ENCODE measurements at regions not wholly inside any gene's neighbourhood (a gene's known extent, or its start where the extent isn't known, plus 50 kb on each side); places are given as distances from the start of the nearest gene placed in this dataset.

- intact Hi-C loops (cut with DNase I; ENCODE audit: low total_unique reads) = no loop called here
- TF ChIP-seq CTCF (IDR thresholded peaks at IDR 0.05) (no peak), POLR2A (IDR thresholded peaks at IDR 0.05) (no peak)
- Histone ChIP-seq H3K4me1 (no peaks in the 10 kb centered on the region), H3K36me3 (no peaks in the 10 kb centered on the region), H3K9me3 (no peaks in the 10 kb centered on the region), H3K27ac (no peak overlapping the region), H3K4me3 (no peak overlapping the region), H3K27me3 (no peaks in the 10 kb centered on the region)
- DNase-seq = no peak
These were observed 293.9 kb downstream of the THBS2 start for GRCh38 chr6:168959696-168960095.

- H3K4me3 ChIP-seq = no peak overlapping the region
These were observed 296.5 kb downstream of the THBS2 start for GRCh38 chr6:168956884-168957730.

GRCh38 chr6:168956141-168956838 lies 297.4 kb downstream of the THBS2 start:
- Histone ChIP-seq H3K27me3 (no peaks in the 10 kb centered on the region), H3K9me3 (no peaks in the 10 kb centered on the region), H3K4me3 (no peak overlapping the region), H3K4me1 (peaks cover 0 to 13% of the 10 kb centered on the region in 2 donors), H3K27ac (no peak overlapping the region), H3K36me3 (no peaks in the 10 kb centered on the region)
- intact Hi-C loops (cut with DNase I; ENCODE audit: low total_unique reads) = no loop called here
- DNase-seq = no peak
- TF ChIP-seq CTCF (IDR thresholded peaks at IDR 0.05) = no peak
- no peak for TF ChIP-seq POLR2A (IDR thresholded peaks at IDR 0.05)

More at GRCh38 chr6:168956884-168957730, 296.5 kb downstream of the THBS2 start:
- Histone ChIP-seq H3K9me3 (no peaks in the 10 kb centered on the region), H3K27me3 (no peaks in the 10 kb centered on the region), H3K36me3 (no peaks in the 10 kb centered on the region), H3K4me1 (peaks cover 0 to 7% of the 10 kb centered on the region in 2 donors), H3K27ac (no peak overlapping the region)
- TF ChIP-seq CTCF (IDR thresholded peaks at IDR 0.05) (peak; percentile 76 to 88 (median 82)), POLR2A (IDR thresholded peaks at IDR 0.05) (no peak)
- DNase-seq = peak; percentile 74 to 80
- intact Hi-C loops (cut with DNase I; ENCODE audit: low total_unique reads) = no loop called here

GRCh38 chr6:168953461-168953860 lies 300.2 kb downstream of the THBS2 start:
- H3K36me3 ChIP-seq = no peaks in the 10 kb centered on the region
- peaks cover 4 to 23% of the 10 kb centered on the region in 2 donors for H3K4me1 ChIP-seq
- H3K27ac ChIP-seq = peak overlapping the region; percentile 29 to 87
- no peak overlapping the region for H3K4me3 ChIP-seq
- no peaks in the 10 kb centered on the region for H3K27me3 ChIP-seq
- intact Hi-C loops (cut with DNase I; ENCODE audit: low total_unique reads) = no loop called here
- no peak for DNase-seq
- TF ChIP-seq CTCF (IDR thresholded peaks at IDR 0.05) (no peak), POLR2A (IDR thresholded peaks at IDR 0.05) (no peak)
- no peaks in the 10 kb centered on the region for H3K9me3 ChIP-seq

- TF ChIP-seq CTCF (IDR thresholded peaks at IDR 0.05) = no peak
- TF ChIP-seq POLR2A (IDR thresholded peaks at IDR 0.05) = no peak
- DNase-seq = no peak
- Histone ChIP-seq H3K27ac (peak overlapping the region; percentile 78 to 87), H3K9me3 (no peaks in the 10 kb centered on the region), H3K36me3 (no peaks in the 10 kb centered on the region), H3K4me1 (peaks cover 4 to 23% of the 10 kb centered on the region in 2 donors), H3K27me3 (no peaks in the 10 kb centered on the region), H3K4me3 (peak overlapping the region in 1 of 2 donors; percentile 16)
- intact Hi-C loops (cut with DNase I; ENCODE audit: low total_unique reads) = no loop called here
These were observed 302.4 kb downstream of the THBS2 start for GRCh38 chr6:168951217-168951616.
